CD4-positive, alpha-beta T cell treated with Interleukin-4 for 1 hour (primary cell): ENCODE measurements at regions not wholly inside any gene's neighbourhood (a gene's known extent, or its start where the extent isn't known, plus 50 kb on each side); places are given as distances from the start of the nearest gene placed in this dataset.
"Not testable (repeated sequence)": the region's sequence is repeated elsewhere in the genome, so short reads cannot be mapped to it uniquely, and the experiment has no call there.

Experiments used
- DNase-seq, 2 donors: peaks; one replicate each; pipeline ENCODE4 v3.0.0-alpha.2; 2020 to 2022

DNA sequence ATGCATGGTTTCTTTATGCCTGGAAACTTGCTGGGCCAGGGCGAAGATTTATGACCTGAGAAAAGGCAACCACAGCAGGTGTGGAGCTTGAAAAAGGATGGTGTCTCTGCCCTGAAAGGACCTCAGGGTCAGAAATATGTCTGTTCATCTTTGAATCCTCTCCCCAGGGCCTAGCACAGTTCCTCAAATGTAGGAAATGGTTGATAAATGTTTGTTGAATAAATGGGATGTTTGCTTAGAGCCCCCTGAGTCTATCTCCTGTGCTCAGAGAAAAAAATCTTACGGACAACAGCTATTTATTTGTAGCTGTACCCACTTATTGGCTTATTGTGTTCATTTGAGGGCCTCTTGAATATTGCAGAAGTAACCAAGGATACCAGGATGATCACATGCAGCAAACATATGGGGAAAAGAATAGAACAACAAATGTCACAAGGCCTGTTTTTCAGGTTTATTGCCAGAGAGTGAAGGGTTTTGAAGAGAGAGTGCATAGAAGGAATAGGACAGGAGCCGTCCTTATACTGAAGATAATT lies 114.5 kb downstream of the KLF5 start:
- DNase-seq = no peak

DNA sequence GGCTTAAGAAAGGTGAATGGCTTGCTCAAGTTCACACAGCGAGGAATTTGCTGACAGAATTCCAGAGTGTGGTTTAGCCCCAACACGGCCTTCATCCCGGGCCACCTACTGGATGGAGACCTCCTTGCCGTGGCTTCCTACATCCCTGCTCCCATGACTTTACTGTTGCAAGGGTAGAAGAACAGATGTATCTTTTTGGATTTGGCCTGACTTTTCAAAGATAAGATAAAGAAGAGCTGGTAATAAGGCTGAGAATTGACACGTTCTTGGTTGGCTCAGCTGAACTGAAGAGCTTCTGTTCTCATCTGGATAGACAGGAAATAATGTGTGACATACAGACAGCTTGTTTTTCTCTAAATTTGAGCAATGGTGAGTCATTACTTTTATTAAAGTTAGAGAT lies 113.1 kb downstream of the KLF5 start:
- DNase-seq = no peak

DNA sequence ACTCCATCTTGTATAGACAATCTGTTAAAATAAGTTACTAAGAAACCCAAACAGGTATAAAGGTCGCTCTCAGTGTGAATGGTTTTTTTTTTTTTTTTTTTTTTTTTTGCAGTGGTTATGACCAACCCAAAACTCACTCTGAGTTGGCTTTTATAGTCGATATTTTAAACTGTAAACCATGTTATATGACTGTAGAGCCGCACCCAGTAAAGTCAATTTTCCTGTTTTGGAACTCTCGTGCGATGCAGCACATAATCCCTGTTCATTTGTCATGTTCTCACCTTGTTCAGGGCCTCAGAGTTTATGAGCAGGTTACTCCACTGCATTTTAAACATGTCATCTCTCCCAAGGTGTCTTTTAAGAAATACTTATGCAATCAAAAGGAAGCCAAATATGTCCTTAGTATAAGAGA lies 112.5 kb downstream of the KLF5 start:
- no peak for DNase-seq

DNA sequence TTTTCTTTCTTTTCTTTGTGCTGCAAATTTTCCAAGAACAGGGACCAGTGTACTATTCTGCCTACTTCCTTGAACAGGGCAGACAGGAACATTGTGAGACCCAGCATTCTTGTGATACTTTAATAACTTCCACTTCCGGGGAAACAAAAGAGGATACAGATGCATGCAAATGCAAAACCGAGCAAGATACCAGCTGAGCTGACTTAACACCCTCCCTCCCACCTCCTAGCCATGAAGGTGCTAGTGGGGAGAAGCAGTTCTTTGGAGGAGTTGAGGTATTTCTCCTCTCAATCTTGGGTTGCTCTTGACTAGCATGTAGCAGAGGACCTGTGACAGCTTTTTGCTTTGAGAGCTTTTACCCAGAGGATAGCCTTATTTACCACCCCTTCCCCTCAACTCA lies 111.2 kb downstream of the KLF5 start:
- no peak for DNase-seq

DNA sequence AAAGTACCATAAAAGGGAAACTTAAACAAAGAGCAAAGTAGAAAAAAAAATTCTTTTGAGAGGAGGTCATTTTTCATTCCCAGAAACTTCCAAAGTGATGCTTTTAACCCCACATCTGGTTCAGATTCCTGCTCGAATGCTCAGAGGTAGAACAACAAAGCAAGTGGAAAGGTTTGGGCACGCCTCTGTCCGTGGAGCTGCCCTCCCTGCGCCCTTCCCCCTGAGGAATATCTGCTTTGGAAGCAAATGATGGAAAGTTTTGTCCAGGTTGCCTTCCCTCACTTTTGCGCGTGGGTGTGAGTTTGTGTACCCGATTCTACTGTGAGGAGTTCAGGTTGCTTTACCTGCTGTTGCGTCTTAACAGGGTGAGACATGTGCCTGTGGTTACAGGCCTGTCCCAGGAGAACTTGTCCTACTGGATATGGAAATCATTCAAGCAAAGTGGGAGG lies 110.2 kb downstream of the KLF5 start:
- DNase-seq = no peak

DNA sequence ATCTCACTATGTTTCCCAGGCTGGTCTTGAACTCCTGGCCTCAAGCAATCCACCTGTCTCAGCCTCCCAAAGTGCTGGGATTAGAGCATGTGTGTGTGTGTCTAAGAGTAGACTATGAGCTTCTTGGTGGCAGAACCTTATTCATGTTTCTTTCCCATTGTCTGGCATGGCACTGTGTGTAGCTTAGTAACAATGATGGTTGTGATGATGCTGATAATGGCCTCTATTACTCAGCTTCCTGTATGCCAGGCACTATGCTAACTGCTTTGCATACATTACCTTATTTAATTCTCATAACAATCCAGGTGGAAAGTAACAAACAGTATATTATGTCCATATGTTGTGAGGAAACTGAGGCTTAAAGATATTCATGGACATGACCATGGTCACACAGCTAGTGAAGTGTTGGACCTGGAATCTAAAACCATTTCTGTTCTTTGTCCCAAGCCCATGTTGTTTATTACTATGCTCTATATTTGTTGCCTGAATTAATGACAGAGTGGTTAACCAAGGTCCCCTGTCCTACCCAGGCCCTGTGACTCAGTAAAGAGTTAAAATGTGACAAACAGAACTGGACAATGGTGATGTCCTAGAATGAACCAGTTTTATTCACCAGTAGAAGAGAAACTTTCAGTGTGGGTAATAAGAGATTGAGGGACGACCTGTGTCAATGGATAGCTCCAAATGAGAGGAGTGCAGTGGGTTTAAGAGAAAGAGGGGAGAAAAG lies 109.6 kb downstream of the KLF5 start:
- DNase-seq = no peak

DNA sequence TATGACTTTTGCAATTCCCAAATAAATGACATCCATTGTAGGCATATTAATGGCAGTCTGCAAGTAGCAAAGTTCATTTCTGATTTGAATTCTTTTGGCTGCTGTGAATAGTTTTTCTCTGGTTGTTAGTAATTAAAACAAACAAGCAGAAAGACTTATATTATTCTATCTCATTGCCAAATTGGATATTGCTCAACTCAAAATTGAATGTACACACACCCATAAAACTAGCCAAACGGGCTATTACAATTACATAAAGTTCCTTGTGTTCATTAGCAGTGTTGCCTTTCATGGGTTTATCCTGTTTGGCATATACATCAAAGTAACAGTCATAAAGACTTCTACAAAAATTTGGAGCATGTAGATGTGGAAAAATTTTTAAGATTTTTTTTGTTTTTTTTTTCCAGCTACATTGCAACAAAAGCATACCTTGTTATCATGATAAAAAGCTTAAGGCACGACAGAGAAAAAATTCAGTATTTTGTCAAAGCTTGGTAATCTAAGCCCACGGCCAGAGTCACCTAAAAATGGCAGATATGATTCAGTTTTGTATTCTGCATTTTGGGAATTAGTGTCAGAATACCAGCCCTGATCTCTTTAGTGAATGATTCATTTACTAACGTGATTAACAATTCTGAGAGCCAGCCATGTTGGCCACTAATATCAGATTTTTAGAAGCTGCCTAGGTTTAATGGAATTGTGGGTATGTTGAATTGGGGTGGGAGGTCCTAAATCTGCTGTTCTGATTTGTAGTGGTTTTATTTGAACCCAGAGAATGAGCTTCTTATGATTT lies 108.4 kb downstream of the KLF5 start:
- DNase-seq = no peak

DNA sequence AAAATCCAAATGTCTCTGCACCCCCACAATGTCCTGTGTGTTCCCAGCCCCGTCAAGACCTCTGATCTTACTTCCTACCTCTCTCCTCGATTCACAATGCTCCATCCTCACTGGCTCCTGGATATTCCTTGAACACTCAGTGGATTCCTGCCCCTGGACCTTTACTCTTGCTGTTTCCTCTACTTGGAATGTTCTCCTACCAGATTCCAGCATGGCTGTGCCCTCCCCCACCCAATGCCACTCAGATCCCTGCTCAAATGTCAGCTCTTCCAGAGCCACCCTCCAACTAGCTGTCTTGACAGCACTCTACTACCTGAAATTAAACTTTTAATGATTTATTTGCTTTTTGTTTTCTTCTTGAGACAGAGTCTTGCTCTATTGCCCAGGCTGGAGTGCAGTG lies 107.4 kb downstream of the KLF5 start:
- DNase-seq = no peak

DNA sequence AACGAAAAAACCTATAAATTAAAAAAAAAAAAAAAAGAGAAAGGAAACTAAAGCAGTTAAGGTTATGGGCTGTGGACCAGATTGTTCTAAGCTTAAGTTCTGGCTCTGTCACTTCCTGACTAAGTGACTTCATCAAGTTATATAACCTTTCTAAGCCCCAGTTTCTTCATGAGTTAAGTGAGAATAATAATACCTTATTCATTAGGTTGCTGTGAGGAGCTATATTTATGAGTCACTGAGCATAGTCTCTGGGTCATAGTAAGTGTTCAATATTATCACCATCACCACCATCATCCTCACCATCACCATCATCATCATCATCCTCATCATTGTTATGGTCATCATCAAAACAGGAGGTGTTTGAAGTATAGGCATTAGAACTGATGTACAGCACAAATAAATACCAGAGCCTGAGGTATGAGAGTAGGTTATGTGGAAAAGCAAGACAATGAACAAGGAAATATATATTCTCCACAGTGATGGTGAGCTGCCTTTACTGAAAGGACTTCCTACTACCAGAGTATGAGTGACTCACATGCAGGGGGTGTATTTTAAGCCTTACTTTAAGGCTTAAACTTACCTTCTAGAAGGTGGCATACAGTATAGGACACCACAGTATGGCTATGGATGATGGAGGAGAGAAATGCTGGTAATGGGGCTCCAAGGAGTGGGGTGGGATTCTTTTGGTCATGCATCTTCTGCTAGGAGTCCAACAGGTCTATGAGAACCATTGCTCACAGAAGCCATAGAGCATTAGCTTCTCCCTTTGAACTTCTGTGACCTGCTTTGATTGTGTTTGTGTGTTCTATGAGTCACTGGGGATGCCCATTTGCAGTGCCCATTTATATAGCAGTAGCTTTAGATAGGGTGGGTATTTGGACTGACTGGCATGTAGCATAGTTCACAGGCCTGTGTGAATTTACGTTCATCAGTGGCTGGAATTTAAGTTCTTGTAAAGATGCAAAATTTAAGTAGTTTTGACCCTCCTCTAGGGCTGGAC lies 104.4 kb downstream of the KLF5 start:
- DNase-seq = no peak

DNA sequence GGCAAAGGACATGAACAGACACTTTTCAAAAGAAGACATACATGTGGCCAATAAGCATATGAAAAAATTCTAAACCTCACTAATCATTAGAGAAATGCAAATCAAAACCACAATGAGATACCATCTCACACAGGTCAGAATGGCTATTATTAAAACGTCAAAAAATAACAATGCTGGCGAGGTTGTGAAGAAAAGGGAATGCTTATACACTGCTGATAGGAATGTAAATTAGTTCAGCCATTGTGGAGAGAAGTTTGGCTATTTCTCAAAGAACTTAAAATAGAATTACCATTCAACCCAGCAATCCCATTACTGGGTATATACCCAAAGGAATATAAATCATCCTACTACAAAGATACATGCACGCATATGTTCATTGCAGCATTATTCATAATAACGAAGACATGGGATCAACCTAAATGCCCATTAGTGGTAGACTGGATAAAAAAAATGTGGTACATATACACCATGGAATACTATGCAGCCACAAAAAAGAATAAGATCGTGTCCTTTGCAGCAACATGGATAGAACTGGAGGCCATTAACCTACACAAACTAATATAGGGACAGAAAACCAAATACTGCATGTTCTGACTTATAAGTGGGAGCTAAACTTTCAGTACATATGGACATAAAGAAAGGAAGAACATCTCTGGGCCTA lies 101.7 kb downstream of the KLF5 start:
- not testable (repeated sequence) for DNase-seq

DNA sequence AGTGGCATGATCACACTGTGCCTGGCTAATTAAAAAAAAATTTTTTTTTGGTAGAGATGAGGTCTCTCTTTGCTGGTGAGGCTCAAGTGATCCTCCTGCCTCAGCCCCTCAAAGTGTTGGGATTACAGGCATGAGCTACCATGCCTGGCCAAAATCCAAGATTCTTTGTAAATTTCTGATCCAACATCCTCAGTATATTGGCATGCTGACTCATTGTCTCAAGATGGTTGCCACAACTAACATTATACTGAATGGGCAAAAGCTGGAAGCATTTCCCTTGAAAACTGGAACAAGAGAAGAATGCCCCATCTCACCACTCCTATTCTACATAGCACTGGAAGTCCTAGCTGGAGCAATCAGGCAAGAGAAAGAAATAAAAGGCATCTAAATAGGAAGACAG lies 100.0 kb downstream of the KLF5 start:
- no peak for DNase-seq

DNA sequence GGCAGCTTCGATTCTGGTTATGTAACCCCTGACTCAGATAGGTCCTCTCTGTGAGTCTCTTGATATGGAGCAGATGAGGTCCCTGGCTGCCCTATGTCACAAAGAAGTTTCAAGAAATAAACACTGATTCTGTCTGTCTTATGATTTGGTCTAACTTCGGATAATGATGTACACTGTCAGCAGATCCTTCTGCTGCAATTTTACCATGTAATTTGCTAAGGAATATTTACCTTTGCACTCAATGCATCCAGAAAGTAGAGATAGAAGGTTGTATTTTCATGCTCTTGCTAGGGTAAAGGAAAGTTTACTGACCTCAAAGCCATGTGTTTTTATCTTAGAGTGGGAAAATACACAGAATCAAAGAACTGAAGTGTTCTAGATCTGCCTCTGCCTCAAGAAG lies 98.2 kb downstream of the KLF5 start:
- no peak for DNase-seq

DNA sequence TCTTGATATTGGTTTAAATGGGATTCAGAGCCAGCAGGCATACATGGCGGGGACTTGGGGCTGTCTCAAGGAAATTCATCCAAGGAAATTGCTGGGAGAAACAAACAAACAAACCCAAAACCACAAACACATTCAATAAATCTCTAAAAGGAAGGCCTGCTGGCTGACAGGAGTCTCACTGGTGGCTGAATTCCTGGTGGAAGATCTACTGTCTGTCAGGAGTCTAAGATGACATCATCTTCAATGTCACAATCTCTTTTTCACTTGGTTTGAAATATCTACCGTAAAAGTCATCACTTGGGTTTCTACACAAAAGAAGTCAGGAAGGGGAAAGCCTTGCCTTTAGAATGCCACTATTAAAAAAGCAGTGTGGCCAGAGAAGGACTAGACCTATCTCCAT lies 87.9 kb downstream of the KLF5 start:
- DNase-seq = no peak

DNA sequence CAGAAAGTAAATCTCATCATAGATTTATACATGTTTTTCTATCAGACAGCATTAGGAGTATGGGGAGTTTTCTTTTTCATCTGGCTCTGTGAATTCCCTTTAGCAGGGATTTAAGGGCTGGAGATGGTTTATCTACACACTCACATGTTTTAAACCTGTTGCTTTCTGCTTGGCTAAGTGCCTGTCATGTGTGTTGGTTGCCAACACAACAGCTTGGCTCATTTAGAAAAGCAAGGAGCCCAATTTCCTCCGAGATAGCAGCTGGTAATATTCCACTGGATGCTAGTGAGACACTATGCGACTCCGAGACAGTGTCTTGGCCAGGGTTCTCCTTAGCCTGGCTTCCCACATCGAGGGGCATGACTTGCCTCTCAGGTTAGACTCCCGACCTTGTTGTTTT lies 83.3 kb downstream of the KLF5 start:
- DNase-seq = no peak

DNA sequence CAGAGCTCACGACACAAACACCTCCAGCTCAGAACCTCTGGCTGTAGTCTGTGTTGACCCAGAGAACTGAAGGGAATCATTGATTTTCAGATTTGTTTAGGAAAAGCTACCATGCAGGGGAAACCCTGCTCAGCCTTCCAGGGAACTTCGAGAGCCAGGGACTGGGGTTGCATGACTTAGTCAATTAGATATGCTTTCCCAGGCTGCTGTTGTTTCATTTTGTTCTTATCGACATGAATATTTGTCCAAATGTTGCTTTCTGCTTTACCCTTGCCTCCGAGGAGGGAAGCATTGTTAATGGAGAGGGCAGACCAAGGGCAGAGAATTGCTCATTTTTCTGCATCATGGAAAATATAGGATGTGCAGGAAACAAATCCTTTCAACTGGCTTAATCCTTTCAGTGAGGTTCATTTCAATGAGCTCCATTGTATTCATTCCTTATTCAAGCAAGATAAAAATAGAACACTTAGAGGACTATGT lies 82.5 kb downstream of the KLF5 start:
- no peak for DNase-seq

DNA sequence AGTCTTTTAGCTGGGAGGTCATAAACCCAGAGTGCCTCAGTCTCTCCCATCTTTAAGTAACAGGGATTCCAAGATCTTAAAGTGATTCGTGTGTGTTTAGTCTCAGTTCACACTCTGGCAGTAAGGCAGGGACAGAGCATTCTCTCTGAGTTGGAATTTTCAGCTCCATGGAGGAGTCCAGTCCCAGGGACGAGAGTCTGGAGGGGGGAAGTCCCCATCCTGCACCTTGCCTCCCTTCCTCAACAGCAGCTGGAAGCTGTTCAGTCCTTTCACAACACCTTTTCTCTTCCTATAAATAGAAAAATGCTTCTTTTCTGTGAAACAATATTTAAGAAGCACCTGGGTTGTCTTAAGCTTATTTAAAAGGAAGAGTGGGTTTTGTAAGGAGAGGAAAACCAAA lies 82.0 kb downstream of the KLF5 start:
- DNase-seq = no peak

DNA sequence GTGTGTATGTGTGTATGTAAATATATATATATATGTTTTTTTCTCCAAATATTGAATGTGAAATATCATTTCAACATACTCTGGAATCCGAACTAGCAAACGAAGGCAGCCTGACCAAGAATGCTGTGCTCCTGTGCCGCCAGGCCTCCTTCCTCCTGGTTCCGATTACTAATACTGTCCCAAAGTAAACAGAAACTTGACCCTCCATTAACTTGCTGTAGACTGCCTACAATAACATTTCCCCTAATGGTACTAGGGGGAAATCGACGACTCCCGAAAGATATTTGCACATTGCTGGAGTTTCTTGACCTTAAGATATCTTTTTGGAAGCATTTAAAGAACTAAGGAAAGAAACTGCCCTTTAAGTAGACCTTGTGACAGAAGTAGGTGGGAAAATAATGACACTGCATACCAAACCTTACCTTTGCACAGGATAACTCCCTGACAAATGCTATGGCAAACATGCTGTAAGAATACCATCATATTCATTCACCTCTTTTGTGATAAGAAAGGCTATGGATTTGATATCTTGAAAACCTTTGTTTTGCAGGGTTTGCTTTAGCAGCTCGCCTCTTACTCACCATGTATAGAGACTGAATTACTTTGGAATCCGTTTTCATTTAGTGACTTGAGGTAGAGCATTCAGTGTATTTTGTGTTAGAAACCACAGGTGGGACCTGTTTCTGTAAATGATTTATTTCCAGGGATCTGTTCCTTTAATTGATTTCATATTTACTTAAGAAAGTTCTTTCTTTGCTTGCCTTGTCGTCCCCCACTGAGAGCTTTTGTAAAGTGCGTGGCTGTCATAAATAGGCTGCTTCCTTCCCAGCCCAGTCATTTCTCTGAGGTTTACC lies 80.1 kb downstream of the KLF5 start:
- no peak for DNase-seq

DNA sequence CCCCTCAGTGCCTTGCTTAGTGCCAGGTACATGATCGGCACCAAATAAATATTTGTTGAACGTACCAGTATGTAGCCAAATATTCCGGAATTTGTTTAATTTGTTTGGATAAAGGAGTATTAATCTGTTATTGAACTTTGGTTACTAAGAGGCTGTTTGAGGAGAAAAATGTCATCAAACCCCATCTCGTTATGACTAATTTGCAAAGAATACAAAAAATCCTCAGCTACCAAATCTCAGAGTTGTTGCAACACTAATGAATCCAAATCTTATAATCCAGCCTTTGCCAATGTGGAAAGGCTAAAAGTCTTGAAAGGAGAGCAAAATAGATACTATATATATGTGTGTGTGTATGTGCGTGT lies 79.5 kb downstream of the KLF5 start:
- DNase-seq = no peak

DNA sequence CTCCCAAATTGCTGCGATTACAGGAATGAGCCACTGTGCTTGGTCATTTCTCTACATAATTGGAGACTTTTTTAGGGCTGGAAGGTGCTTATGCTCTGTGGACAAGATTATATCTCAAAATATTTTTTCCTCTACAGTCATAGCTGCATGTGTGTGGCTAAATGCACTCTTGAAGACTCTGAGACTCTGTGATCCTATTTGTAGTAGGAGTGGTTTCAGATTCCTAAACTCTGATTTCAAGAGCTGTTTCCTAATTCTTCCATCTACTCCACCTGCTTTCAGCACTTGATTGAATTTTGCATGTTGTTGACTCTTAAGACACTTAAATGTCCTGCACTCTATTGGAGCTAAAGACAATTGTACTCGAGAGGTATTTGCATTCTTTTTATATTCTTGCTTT lies 78.0 kb downstream of the KLF5 start:
- DNase-seq = no peak

DNA sequence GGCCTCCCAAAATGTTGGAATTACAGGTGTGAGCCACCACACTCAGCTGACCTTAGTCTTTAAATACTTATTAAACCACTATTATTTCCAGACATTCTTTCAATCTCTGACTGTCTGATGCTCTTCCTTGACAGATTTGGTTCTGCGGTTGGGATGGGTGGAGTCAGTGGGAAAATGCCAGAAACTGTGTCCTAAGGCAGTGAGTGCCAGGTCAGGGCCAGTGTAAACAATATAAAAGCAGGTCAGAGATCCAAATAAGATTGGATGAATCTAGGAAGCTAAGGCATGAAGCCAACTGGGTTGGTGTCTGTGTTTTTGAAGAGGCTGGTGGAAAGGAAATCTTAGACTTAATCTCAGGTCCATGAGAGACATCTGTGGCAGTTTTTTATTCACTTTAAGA lies 74.7 kb downstream of the KLF5 start:
- no peak for DNase-seq

DNA sequence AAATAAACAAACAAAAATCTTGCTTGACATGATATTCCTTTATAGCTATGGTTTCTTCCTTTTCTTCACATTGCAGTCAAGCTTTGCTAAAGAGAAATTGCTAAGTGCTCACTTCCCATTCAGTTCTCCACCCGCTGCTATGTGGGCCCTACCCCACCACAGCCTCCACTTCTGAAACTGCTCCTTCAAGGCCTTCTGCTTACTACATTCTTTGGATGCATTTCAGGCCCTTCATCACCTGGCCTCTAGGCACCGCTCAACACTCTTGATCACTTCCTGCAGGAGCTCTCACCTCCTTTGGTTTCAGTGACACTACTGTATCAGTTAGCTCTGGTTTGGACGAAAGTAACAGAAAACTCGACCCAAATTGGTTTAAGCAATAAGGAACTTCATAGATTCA lies 72.4 kb downstream of the KLF5 start:
- DNase-seq = no peak
